ENCODE measurements at regions not wholly inside any gene's neighbourhood (a gene's known extent, or its start where the extent isn't known, plus 50 kb on each side); places are given as distances from the start of the nearest gene placed in this dataset.
"Not testable (repeated sequence)": the region's sequence is repeated elsewhere in the genome, so short reads cannot be mapped to it uniquely, and the experiment has no call there.

GRCh38 chr3:152153115-152153514 lies 115.6 kb upstream of the MBNL1 start:
- not testable (repeated sequence) for H3K9me3 ChIP-seq (ENCODE audit: insufficient read depth, low read depth, low read length); H3K4me1 ChIP-seq (ENCODE audit: control insufficient read depth in 1 of 2, insufficient read depth in 2 of 2, low read length in 2 of 2); H3K79me1 ChIP-seq (ENCODE audit: low read length); H3K36me3 ChIP-seq (ENCODE audit: control insufficient read depth in 1 of 2, insufficient read depth in 2 of 2, low read length in 2 of 2); H3K27ac ChIP-seq (ENCODE audit: low read depth, low read length); H2BK120ac ChIP-seq (ENCODE audit: insufficient read depth, low read length, poor library complexity); H4K12ac ChIP-seq (ENCODE audit: low read depth, low read length); H4K91ac ChIP-seq (ENCODE audit: low read depth, low read length); H3K18ac ChIP-seq (ENCODE audit: low read length); H3K4ac ChIP-seq (ENCODE audit: low read depth, low read length); H3K4me2 ChIP-seq (ENCODE audit: low read length); H3K23ac ChIP-seq (ENCODE audit: low read length); DNase-seq; H3K9ac ChIP-seq (ENCODE audit: low read length); H2BK12ac ChIP-seq (ENCODE audit: low read length); H4K8ac ChIP-seq (ENCODE audit: low read depth, low read length); H2BK5ac ChIP-seq (ENCODE audit: low read depth, low read length, poor library complexity); H3K14ac ChIP-seq (ENCODE audit: low read length); H2AK5ac ChIP-seq (ENCODE audit: low read length); H2AFZ ChIP-seq (ENCODE audit: insufficient read depth, low read length, poor library complexity); H3K79me2 ChIP-seq (ENCODE audit: control insufficient read depth, insufficient read depth, low read length, poor library complexity); H3K4me3 ChIP-seq (ENCODE audit: low read depth, low read length); H3K27me3 ChIP-seq (ENCODE audit: insufficient read depth, low read length)
- no CpG with 5 or more reads among the region's 5 CpGs for WGBS (ENCODE audit: extremely low coverage, insufficient coverage, insufficient read length)

GRCh38 chr3:152155246-152156020 lies 113.3 kb upstream of the MBNL1 start:
- Histone ChIP-seq H4K8ac (ENCODE audit: low read depth, low read length) (no peak overlapping the region), H3K9ac (ENCODE audit: low read length) (no peak overlapping the region), H2BK120ac (ENCODE audit: insufficient read depth, low read length, poor library complexity) (no peak overlapping the region), H2BK12ac (ENCODE audit: low read length) (no peak overlapping the region), H3K4me3 (ENCODE audit: low read depth, low read length) (no peak overlapping the region), H3K18ac (ENCODE audit: low read length) (no peak overlapping the region), H3K4me1 (ENCODE audit: control insufficient read depth in 1 of 2, insufficient read depth in 2 of 2, low read length in 2 of 2) (no peaks in the 10 kb centered on the region), H3K27ac (ENCODE audit: low read depth, low read length) (no peak overlapping the region), H3K4me2 (ENCODE audit: low read length) (no peak overlapping the region), H4K12ac (ENCODE audit: low read depth, low read length) (no peak overlapping the region), H3K23ac (ENCODE audit: low read length) (no peak overlapping the region), H4K91ac (ENCODE audit: low read depth, low read length) (no peak overlapping the region), H3K9me3 (ENCODE audit: insufficient read depth, low read depth, low read length) (no peaks in the 10 kb centered on the region), H3K79me1 (ENCODE audit: low read length) (no peaks in the 10 kb centered on the region), H3K4ac (ENCODE audit: low read depth, low read length) (no peak overlapping the region), H3K79me2 (ENCODE audit: control insufficient read depth, insufficient read depth, low read length, poor library complexity) (no peaks in the 10 kb centered on the region), H3K14ac (ENCODE audit: low read length) (no peak overlapping the region), H3K27me3 (ENCODE audit: insufficient read depth, low read length) (no peaks in the 10 kb centered on the region), H2AK5ac (ENCODE audit: low read length) (no peak overlapping the region), H3K36me3 (ENCODE audit: control insufficient read depth in 1 of 2, insufficient read depth in 2 of 2, low read length in 2 of 2) (no peaks in the 10 kb centered on the region), H2AFZ (ENCODE audit: insufficient read depth, low read length, poor library complexity) (no peak overlapping the region), H2BK5ac (ENCODE audit: low read depth, low read length, poor library complexity) (no peak overlapping the region)
- DNase-seq: peak in 1 of 2 donors; percentile 19
- no CpG with 5 or more reads among the region's 5 CpGs for WGBS (ENCODE audit: extremely low coverage, insufficient coverage, insufficient read length)

DNA sequence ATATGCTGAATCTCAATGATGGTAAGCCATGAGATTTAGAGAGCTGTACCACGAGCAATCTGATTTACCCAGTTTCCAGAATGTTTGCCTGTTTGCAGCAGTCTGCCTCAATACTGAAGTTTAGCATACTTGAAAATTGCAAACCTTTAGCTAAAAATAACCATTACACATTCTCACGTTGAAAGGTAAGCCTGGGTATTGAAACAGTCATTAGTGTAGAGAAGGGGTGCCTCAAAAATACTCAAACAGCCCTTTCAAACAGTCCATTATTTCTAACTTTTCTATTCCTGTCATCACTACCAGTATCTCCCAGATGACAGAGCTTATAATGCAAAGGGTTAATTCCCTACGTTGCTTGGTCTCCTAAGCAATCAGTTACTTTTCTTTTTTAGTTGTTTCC lies 111.8 kb upstream of the MBNL1 start:
- Histone ChIP-seq H3K4me2 (ENCODE audit: low read length) (no peak overlapping the region), H2BK12ac (ENCODE audit: low read length) (no peak overlapping the region), H2BK120ac (ENCODE audit: insufficient read depth, low read length, poor library complexity) (no peak overlapping the region), H3K14ac (ENCODE audit: low read length) (no peak overlapping the region), H3K4me1 (ENCODE audit: control insufficient read depth in 1 of 2, insufficient read depth in 2 of 2, low read length in 2 of 2) (no peaks in the 10 kb centered on the region), H4K12ac (ENCODE audit: low read depth, low read length) (no peak overlapping the region), H3K9me3 (ENCODE audit: insufficient read depth, low read depth, low read length) (no peaks in the 10 kb centered on the region), H3K4ac (ENCODE audit: low read depth, low read length) (no peak overlapping the region), H3K79me1 (ENCODE audit: low read length) (no peaks in the 10 kb centered on the region), H3K79me2 (ENCODE audit: control insufficient read depth, insufficient read depth, low read length, poor library complexity) (no peaks in the 10 kb centered on the region), H3K18ac (ENCODE audit: low read length) (no peak overlapping the region), H3K9ac (ENCODE audit: low read length) (no peak overlapping the region), H4K8ac (ENCODE audit: low read depth, low read length) (no peak overlapping the region), H3K4me3 (ENCODE audit: low read depth, low read length) (no peak overlapping the region), H4K91ac (ENCODE audit: low read depth, low read length) (no peak overlapping the region), H3K36me3 (ENCODE audit: control insufficient read depth in 1 of 2, insufficient read depth in 2 of 2, low read length in 2 of 2) (no peaks in the 10 kb centered on the region), H3K23ac (ENCODE audit: low read length) (no peak overlapping the region), H2AK5ac (ENCODE audit: low read length) (no peak overlapping the region), H3K27ac (ENCODE audit: low read depth, low read length) (no peak overlapping the region), H2BK5ac (ENCODE audit: low read depth, low read length, poor library complexity) (no peak overlapping the region), H2AFZ (ENCODE audit: insufficient read depth, low read length, poor library complexity) (no peak overlapping the region), H3K27me3 (ENCODE audit: insufficient read depth, low read length) (no peaks in the 10 kb centered on the region)
- no peak for DNase-seq
- no CpG with 5 or more reads among the region's 3 CpGs for WGBS (ENCODE audit: extremely low coverage, insufficient coverage, insufficient read length)

GRCh38 chr3:152157337-152157736 lies 111.4 kb upstream of the MBNL1 start:
- no peaks in the 10 kb centered on the region for H3K9me3 ChIP-seq (ENCODE audit: insufficient read depth, low read depth, low read length)
- H3K18ac ChIP-seq (ENCODE audit: low read length): no peak overlapping the region
- no peaks in the 10 kb centered on the region for H3K36me3 ChIP-seq (ENCODE audit: control insufficient read depth in 1 of 2, insufficient read depth in 2 of 2, low read length in 2 of 2)
- H3K79me2 ChIP-seq (ENCODE audit: control insufficient read depth, insufficient read depth, low read length, poor library complexity): no peaks in the 10 kb centered on the region
- H2BK120ac ChIP-seq (ENCODE audit: insufficient read depth, low read length, poor library complexity): no peak overlapping the region
- H2BK12ac ChIP-seq (ENCODE audit: low read length): no peak overlapping the region
- H3K27ac ChIP-seq (ENCODE audit: low read depth, low read length): no peak overlapping the region
- H3K9ac ChIP-seq (ENCODE audit: low read length): no peak overlapping the region
- no peak overlapping the region for H4K8ac ChIP-seq (ENCODE audit: low read depth, low read length)
- H2AFZ ChIP-seq (ENCODE audit: insufficient read depth, low read length, poor library complexity): no peak overlapping the region
- no peak overlapping the region for H3K4me2 ChIP-seq (ENCODE audit: low read length)
- no peak overlapping the region for H3K4me3 ChIP-seq (ENCODE audit: low read depth, low read length)
- H4K91ac ChIP-seq (ENCODE audit: low read depth, low read length): no peak overlapping the region
- no peak overlapping the region for H4K12ac ChIP-seq (ENCODE audit: low read depth, low read length)
- H2BK5ac ChIP-seq (ENCODE audit: low read depth, low read length, poor library complexity): no peak overlapping the region
- H3K14ac ChIP-seq (ENCODE audit: low read length): no peak overlapping the region
- H3K4me1 ChIP-seq (ENCODE audit: control insufficient read depth in 1 of 2, insufficient read depth in 2 of 2, low read length in 2 of 2): no peaks in the 10 kb centered on the region
- H3K4ac ChIP-seq (ENCODE audit: low read depth, low read length): no peak overlapping the region
- no peak for DNase-seq
- no peak overlapping the region for H3K23ac ChIP-seq (ENCODE audit: low read length)
- H2AK5ac ChIP-seq (ENCODE audit: low read length): no peak overlapping the region
- no peaks in the 10 kb centered on the region for H3K79me1 ChIP-seq (ENCODE audit: low read length)
- no peaks in the 10 kb centered on the region for H3K27me3 ChIP-seq (ENCODE audit: insufficient read depth, low read length)

Data from trophoblast cell (in vitro differentiated cells and primary cell).